ENCODE measurements at regions not wholly inside any gene's neighbourhood (a gene's known extent, or its start where the extent isn't known, plus 50 kb on each side); places are given as distances from the start of the nearest gene placed in this dataset.

GRCh38 chr12:67590149-67590790 is 58.3 kb upstream of the DYRK2 start:
- DNase-seq (ENCODE audit: low spot score) = no peak

- no peak for DNase-seq (ENCODE audit: low spot score)
Observed at GRCh38 chr12:67592228-67593011, 56.1 kb upstream of the DYRK2 start.

GRCh38 chr12:67593041-67593440 is 55.5 kb upstream of the DYRK2 start:
- no peak for DNase-seq (ENCODE audit: low spot score)

- DNase-seq (ENCODE audit: low spot score) = no peak
Observed at GRCh38 chr12:67593461-67594330, 54.8 kb upstream of the DYRK2 start.

GRCh38 chr12:67594888-67595287 is 53.7 kb upstream of the DYRK2 start:
- no peak for DNase-seq (ENCODE audit: low spot score)

- DNase-seq (ENCODE audit: low spot score) = no peak
Observed at GRCh38 chr12:67595365-67595764, 53.2 kb upstream of the DYRK2 start.

- no peak for DNase-seq (ENCODE audit: low spot score)
Observed at GRCh38 chr12:67598598-67598997, 49.9 kb upstream of the DYRK2 start.

Measured in globus pallidus (tissue), 1 donor.